ENCODE measurements at regions not wholly inside any gene's neighbourhood (a gene's known extent, or its start where the extent isn't known, plus 50 kb on each side); places are given as distances from the start of the nearest gene placed in this dataset.

GRCh38 chr13:63843766-63844699 lies 2428.4 kb upstream of the PCDH20 start:
- Histone ChIP-seq H3K27ac (ENCODE audit: low read length) (no peak overlapping the region), H3K9ac (ENCODE audit: low read length) (no peak overlapping the region), H3K36me3 (replicated peaks; ENCODE audit: insufficient read depth, low read length) (no peaks in the 10 kb centered on the region), H3K4me2 (ENCODE audit: low read depth, low read length) (no peak overlapping the region), H3K27me3 (replicated peaks; ENCODE audit: insufficient read depth, low read length) (no peaks in the 10 kb centered on the region), H2AFZ (ENCODE audit: low read length) (no peak overlapping the region), H3K79me2 (ENCODE audit: low read length) (no peaks in the 10 kb centered on the region), H4K20me1 (ENCODE audit: insufficient read depth, low read length) (no peaks in the 10 kb centered on the region), H3F3A (ENCODE audit: insufficient read depth, low read length) (no peaks in the 10 kb centered on the region), H3K9me3 (replicated peaks; ENCODE audit: insufficient read depth, low read length) (no peaks in the 10 kb centered on the region), H3K4me3 (ENCODE audit: low read length) (no peak overlapping the region), H3K4me1 (ENCODE audit: low read length) (no peaks in the 10 kb centered on the region), H3K9me2 (replicated peaks; ENCODE audit: insufficient read depth, low read length) (no peaks in the 10 kb centered on the region)
- DNase-seq = no peak
- TF ChIP-seq EZH2phosphoT487 (IDR thresholded peaks at IDR 0.05; ENCODE audit: low read length) = no peak
- no peak for TF ChIP-seq EZH2 (optimal IDR thresholded peaks at IDR 0.05; ENCODE audit: low read depth, low read length)
- TF ChIP-seq CTCF (IDR thresholded peaks at IDR 0.05; ENCODE audit: low read length) = no peak

- TF ChIP-seq EZH2 (optimal IDR thresholded peaks at IDR 0.05; ENCODE audit: low read depth, low read length) = no peak
- no peak for TF ChIP-seq CTCF (IDR thresholded peaks at IDR 0.05; ENCODE audit: low read length)
- no peak for TF ChIP-seq EZH2phosphoT487 (IDR thresholded peaks at IDR 0.05; ENCODE audit: low read length)
- no peaks in the 10 kb centered on the region for H3K9me3 ChIP-seq (replicated peaks; ENCODE audit: insufficient read depth, low read length)
- no peak for DNase-seq
Measured at GRCh38 chr13:63842102-63842501, 2426.5 kb upstream of the PCDH20 start.

GRCh38 chr13:63840551-63841421 lies 2425.1 kb upstream of the PCDH20 start:
- H3K36me3 ChIP-seq (replicated peaks; ENCODE audit: insufficient read depth, low read length) = no peaks in the 10 kb centered on the region
- TF ChIP-seq EZH2phosphoT487 (IDR thresholded peaks at IDR 0.05; ENCODE audit: low read length) (no peak), CTCF (IDR thresholded peaks at IDR 0.05; ENCODE audit: low read length) (no peak), EZH2 (optimal IDR thresholded peaks at IDR 0.05; ENCODE audit: low read depth, low read length) (no peak)
- no peak for DNase-seq
- no peaks in the 10 kb centered on the region for H3F3A ChIP-seq (ENCODE audit: insufficient read depth, low read length)
- H4K20me1 ChIP-seq (ENCODE audit: insufficient read depth, low read length) = no peaks in the 10 kb centered on the region
- H3K79me2 ChIP-seq (ENCODE audit: low read length) = no peaks in the 10 kb centered on the region
- H3K9me2 ChIP-seq (replicated peaks; ENCODE audit: insufficient read depth, low read length) = no peaks in the 10 kb centered on the region
- H3K27me3 ChIP-seq (replicated peaks; ENCODE audit: insufficient read depth, low read length) = no peaks in the 10 kb centered on the region
- no peak overlapping the region for H2AFZ ChIP-seq (ENCODE audit: low read length)
- H3K9ac ChIP-seq (ENCODE audit: low read length) = no peak overlapping the region
- H3K4me1 ChIP-seq (ENCODE audit: low read length) = no peaks in the 10 kb centered on the region
- no peak overlapping the region for H3K4me3 ChIP-seq (ENCODE audit: low read length)
- H3K9me3 ChIP-seq (replicated peaks; ENCODE audit: insufficient read depth, low read length) = no peaks in the 10 kb centered on the region
- no peak overlapping the region for H3K4me2 ChIP-seq (ENCODE audit: low read depth, low read length)
- H3K27ac ChIP-seq (ENCODE audit: low read length) = no peak overlapping the region

More at GRCh38 chr13:63842102-63842501, 2426.5 kb upstream of the PCDH20 start:
- Histone ChIP-seq H3K36me3 (replicated peaks; ENCODE audit: insufficient read depth, low read length) (no peaks in the 10 kb centered on the region), H3K9me2 (replicated peaks; ENCODE audit: insufficient read depth, low read length) (no peaks in the 10 kb centered on the region), H3K9ac (ENCODE audit: low read length) (no peak overlapping the region), H4K20me1 (ENCODE audit: insufficient read depth, low read length) (no peaks in the 10 kb centered on the region), H3K27ac (ENCODE audit: low read length) (no peak overlapping the region), H2AFZ (ENCODE audit: low read length) (no peak overlapping the region), H3K4me1 (ENCODE audit: low read length) (no peaks in the 10 kb centered on the region), H3K27me3 (replicated peaks; ENCODE audit: insufficient read depth, low read length) (no peaks in the 10 kb centered on the region), H3F3A (ENCODE audit: insufficient read depth, low read length) (no peaks in the 10 kb centered on the region), H3K79me2 (ENCODE audit: low read length) (no peaks in the 10 kb centered on the region), H3K4me2 (ENCODE audit: low read depth, low read length) (no peak overlapping the region), H3K4me3 (ENCODE audit: low read length) (no peak overlapping the region)

Data from MM.1S (cell line).